ENCODE measurements at regions not wholly inside any gene's neighbourhood (a gene's known extent, or its start where the extent isn't known, plus 50 kb on each side); places are given as distances from the start of the nearest gene placed in this dataset.

GRCh38 chr5:7074176-7074575 lies 321.8 kb upstream of the ADCY2 start:
- CTCF ChIA-PET: interaction anchor here (1.1 kb wide), 1 partner anchor 672 kb away, joined by 3 read pairs; no protein-coding TSS in a partner anchor

More at GRCh38 chr5:7074176-7074575, 321.8 kb upstream of the ADCY2 start:
- Mint-ChIP-seq H3K4me3 (no peak overlapping the region), H3K27ac (no peak overlapping the region), H3K36me3 (no peaks in the 10 kb centered on the region), H3K4me1 (peaks cover 32% of the 10 kb centered on the region), H3K27me3 (ENCODE audit: low read depth) (no peaks in the 10 kb centered on the region), H3K9me3 (no peaks in the 10 kb centered on the region)
- TF ChIP-seq TCF7 (CRISPR knock-in tag; IDR thresholded peaks at IDR 0.05; ENCODE audit: low read depth) (no peak), NR2C2 (CRISPR knock-in tag; IDR thresholded peaks at IDR 0.05) (no peak), ATF1 (CRISPR knock-in tag; IDR thresholded peaks at IDR 0.05) (no peak), ZBTB21 (CRISPR knock-in tag; IDR thresholded peaks at IDR 0.05; ENCODE audit: borderline replicate concordance) (no peak), ZNF281 (CRISPR knock-in tag; IDR thresholded peaks at IDR 0.05) (no peak), SOX15 (CRISPR knock-in tag; IDR thresholded peaks at IDR 0.05) (no peak), FOXP4 (CRISPR knock-in tag; IDR thresholded peaks at IDR 0.05) (no peak), NFATC4 (CRISPR knock-in tag; IDR thresholded peaks at IDR 0.05) (no peak), ZNF416 (CRISPR knock-in tag; IDR thresholded peaks at IDR 0.05) (no peak), RORB (CRISPR knock-in tag; IDR thresholded peaks at IDR 0.05) (no peak), ARID4B (CRISPR knock-in tag; IDR thresholded peaks at IDR 0.05; ENCODE audit: borderline replicate concordance) (no peak), ZSCAN18 (CRISPR knock-in tag; IDR thresholded peaks at IDR 0.05) (no peak), E2F5 (CRISPR knock-in tag; IDR thresholded peaks at IDR 0.05) (no peak), EMX1 (CRISPR knock-in tag; IDR thresholded peaks at IDR 0.05) (no peak), GTF2I (CRISPR knock-in tag; conservative IDR thresholded peaks at IDR 0.05) (no peak), ZNF317 (CRISPR knock-in tag; IDR thresholded peaks at IDR 0.05; ENCODE audit: borderline replicate concordance, low read depth) (no peak), NR3C1 (CRISPR knock-in tag; conservative IDR thresholded peaks at IDR 0.05; ENCODE audit: low read depth) (no peak)
- POLR2A ChIA-PET: no interaction called here
- DNase-seq (ENCODE audit: low spot score) (no peak), ATAC-seq (no peak)
